HG03108 (cell line): ENCODE measurements at regions not wholly inside any gene's neighbourhood (a gene's known extent, or its start where the extent isn't known, plus 50 kb on each side); places are given as distances from the start of the nearest gene placed in this dataset.
"Not testable (repeated sequence)": the region's sequence is repeated elsewhere in the genome, so short reads cannot be mapped to it uniquely, and the experiment has no call there.

Experiments
- ATAC-seq: cut with Tn5 transposase; IDR thresholded peaks from one replicate; pipeline ENCODE4 v1.9.1; 2021; ENCODE audit warnings: moderate library complexity; ENCODE audit not compliant: unreplicated experiment

DNA sequence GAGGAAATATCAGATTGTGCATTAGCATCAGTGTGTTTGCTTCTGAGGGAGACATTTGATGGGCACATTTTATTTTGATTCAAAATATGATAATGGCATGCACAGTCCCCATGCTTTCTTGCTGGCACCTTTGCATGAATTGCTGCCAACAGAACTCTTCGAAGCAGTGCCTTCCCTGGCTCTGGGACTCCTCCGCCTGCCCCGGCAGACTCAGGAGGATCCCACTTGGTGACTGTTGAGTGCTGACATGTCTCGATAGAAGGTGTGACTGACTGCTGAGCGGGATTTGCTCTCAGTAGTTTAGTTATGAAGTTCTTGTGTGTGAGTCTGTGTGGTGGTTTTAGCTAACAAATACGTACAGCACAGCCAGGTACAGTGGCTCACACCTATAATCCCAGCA is 239.7 kb downstream of the FGF9 start:
- ATAC-seq = no peak

DNA sequence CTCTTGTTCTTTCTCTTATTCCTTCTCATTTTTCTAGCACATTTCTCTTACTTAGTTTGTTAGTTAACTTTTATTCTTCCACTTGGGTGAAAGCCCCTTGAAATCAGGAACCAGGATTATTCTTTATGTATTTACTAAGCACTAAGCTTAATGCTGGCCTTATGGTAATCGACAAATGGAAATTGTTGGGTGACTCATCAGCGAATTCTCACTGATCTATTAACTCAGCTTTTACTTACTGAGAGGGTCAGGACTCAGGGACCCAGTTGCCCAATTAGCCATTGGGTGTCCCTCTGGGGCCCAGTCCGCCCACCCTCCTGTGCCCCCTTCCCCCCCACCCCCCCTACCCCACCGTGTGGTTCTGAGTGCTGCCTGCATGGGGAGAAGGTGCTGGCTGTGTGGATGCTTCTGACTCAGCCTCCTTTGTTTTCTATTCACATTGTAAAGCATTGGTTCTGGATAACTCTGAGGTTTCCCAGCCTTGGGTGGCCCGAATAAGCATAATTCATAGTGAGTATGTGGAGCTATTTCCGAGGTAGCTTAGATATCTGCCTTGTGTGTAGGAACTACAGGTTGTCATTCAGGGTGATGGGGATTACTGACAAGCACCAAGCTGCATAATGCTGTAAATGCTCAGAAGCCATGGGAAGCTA is 240.9 kb downstream of the FGF9 start:
- no peak for ATAC-seq

DNA sequence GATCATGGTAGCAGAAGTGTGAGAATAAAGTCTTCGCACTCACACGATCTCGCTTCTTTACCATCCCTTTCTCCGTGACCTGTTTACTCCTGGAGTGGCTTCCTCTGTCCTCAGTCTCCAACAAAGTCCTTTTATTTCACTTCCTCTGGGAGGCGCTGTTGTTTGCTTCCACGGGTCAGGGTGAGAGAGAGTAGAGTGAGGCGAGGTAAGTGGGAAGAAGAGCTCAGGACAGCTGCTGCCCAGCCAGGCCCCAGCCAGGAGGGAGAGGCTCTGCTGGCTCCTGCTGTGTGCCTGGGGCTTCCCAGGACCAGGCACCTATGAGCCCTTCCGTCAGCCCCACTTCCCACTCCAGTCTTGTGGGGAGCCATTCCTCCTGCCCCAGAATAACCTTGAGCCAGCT is 242.1 kb downstream of the FGF9 start:
- ATAC-seq = peak; percentile 47

DNA sequence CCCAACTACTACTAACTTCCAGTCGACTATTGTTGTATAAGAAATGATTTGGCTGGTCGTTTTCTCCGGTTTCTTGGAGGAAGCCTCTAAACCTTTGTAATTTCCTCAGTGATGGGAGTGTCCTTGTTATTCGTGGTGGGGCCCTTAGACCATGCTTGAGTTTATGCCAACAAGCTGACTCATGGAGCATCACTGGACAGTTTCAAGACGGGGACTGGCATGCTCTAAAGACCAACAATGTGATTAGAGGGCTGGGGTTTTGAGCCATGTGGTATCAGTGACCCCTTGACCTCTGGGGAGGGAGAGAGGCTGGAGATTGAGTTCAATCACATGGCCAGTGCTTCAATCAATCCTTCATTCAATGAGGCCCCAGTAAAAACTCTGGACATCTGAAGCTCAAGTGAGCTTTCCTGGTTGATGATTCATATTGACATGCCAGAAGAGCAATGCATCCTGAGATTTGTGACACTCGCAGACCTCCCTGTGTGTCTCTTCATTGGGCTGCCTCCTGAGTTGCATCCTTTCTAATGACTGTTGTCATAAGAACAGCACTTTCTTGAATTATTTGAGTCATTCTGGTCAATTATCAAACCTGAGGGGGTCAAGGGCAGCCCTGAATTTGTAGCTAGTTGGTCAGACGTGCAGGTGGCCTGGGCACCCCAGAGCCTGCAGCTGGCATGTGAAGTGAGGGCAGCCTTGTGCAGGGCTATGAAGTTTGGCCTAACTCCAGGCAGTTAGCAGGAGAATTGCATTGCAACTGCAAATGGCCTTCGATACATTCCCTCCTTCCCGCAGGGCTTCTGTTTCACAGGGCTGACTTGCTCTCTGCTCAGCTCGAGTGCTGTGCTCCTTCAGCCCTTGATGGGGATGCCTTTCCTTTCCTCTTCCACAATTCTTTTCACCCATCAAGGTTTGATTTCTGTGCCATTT is 246.5 kb downstream of the FGF9 start:
- ATAC-seq = no peak

DNA sequence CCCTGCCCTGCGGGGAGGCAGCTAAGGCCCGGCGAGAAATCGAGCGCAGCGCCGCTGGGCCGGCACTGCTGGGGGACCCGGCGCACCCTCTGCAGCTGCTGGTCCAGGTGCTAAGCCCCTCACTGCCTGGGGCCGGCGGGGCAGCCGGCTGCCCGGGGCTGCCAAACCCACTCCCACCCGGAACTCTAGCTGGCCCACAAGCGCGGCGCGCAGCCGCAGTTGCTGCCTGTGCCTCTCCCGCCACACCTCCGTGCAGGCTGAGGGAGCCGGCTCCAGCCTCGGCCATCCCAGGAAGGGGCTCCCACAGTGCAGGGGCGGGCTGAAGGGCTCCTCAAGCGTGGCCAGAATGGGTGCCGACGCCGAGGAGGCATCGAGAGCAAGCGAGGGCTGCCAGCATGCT is 249.9 kb downstream of the FGF9 start:
- not testable (repeated sequence) for ATAC-seq

DNA sequence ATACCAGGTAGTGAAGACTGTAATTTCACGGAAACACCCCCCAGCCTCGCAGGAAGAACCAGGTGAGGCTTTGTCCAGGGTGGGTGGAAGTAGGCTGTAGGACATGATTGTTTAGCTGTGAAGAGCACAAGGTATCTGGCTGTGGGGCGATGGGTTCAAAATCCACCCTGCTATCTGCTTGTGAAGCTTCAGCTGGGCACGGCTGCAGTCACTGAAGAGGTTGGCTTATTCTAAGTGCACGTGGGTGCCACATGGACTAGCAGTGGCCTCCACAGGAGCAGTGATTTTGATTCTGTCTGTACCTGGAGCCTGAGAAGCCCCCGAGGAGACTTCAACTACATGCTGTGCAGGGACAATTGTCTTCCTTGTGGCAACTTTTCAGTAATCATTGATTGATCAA is 254.1 kb downstream of the FGF9 start:
- ATAC-seq = no peak

DNA sequence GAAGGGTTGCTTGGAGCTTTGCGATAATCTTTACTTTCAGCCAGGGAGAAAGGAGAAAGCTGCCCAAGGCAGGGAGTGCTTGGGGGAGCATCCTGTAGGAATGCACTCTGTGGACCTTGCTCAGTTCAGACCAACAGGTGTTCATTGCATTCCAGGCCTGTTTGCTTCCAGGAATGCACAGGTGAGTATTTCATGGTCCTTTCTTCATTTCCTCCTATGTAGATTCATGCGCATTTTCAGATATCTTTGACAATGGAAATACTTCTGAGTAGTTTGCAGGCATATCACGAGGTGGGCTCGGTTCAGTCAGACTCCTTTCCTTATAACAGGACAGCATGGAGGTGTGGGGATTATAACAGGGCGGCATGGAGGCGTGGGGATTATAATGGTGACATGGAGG is 254.8 kb downstream of the FGF9 start:
- no peak for ATAC-seq

DNA sequence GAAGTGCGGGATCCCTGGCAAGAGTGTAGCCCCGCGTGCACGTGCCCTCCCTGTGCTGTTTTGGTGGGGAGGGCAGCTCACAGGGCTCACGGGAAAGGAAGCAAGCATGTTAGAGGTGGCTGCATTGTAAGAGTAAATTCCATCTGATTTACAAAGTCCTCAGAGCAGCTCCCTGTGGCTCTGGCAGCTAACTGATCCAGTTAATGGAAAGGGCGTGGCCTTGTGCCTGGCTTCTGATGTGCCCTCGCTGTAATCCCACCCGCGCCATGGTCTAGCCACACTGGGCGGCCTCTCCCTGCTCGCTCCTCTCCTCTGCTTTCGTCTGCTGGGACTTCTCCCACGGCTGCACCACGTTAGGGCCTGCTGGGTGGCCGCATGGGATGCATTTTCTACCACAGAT is 258.5 kb downstream of the FGF9 start:
- ATAC-seq = no peak

DNA sequence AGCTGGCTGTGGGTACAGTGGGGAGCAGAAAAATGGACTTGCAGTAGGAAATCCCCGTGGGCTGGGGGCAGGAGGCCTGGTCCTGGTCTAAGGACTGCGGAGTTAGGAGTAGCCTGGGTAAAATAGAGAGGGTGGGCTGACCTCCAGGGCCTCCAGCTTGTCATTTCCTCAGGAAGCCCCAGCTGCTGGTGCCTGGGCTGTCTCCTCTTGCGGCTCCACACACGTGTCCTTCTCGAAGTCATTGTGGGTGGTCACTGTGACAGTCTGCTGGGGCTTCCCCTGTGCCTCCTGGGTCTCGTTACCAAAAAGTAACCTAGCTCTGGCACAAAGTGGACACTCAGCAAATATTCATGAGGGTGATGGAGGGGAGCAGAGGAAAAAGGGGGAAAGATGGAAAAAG is 259.7 kb downstream of the FGF9 start:
- ATAC-seq = no peak

DNA sequence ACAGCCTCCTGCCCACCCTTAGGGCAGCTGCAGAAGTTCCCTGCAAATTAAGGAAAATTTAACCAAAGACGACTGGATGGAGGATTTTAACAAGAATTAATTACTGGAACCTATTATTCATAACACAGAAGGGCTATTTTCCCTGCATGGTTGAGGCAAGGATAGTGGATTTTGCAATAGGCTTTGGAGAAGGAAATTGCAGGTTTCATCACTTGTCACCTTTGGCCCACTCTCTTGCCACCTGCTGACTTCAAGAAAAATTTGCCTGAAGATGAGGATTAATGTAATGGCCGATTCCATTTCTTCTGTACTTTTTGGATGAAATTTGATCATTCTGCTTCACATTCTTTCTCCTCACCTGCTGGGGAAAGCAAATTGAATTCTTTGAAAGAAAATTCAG is 261.7 kb downstream of the FGF9 start:
- no peak for ATAC-seq

DNA sequence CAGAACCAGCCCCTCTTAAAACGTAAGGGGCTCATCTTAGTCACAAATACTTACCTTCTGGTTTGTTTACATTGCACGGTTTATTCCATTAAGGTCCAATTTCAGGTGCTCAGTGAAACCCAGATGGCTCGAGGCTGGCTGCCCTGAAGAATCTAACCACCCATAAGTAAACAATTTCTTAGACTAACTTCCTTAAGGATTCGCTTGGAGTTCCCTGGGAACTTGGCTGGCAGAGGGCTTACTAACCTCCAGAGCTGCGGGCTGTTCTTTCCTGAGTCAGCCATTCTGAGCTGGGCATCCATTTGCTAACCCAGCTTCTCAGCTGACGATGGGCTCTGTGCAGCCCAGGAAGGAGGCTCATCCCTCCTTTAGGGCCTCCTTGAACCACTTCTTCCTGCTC is 262.1 kb downstream of the FGF9 start:
- no peak for ATAC-seq

DNA sequence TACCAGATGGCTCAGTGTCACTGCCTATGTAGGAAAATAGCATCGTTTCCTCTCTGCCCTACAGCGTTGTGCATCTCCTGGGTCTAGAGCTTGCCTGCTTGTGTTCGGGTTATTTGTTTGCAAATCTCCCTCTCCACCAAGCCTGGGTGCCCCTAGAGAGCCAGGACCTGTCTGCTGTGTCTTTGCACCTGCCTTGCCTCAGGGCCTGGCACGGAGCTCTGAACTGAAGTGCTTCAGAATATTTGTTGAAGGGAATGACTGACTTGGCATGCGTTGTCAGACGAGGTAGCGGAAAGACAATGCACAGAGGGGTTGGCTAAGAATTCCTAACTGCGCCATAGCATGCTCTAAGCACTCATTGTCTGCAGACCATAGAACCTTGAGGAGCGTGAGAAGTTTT is 263.4 kb downstream of the FGF9 start:
- ATAC-seq = no peak

DNA sequence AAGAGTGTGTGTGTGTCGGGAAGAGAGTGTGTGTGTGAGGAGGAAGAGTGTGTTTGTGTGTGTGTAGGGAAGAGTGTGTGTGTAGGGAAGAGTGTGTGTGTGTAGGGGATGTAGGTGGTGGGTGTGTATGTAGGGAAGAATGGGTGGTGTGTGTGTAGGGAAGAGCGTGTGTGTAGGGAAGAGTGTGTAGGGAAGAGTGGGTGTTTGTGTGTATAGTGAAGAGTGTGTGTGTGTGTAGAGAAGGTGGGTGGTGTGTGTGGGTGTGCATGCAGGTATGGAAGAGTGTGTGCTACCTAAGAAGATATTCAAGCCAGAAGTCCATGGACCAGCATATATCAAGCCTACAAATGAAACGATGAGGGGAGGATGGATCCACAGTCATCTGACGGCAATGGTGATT is 265.8 kb downstream of the FGF9 start:
- ATAC-seq = no peak

DNA sequence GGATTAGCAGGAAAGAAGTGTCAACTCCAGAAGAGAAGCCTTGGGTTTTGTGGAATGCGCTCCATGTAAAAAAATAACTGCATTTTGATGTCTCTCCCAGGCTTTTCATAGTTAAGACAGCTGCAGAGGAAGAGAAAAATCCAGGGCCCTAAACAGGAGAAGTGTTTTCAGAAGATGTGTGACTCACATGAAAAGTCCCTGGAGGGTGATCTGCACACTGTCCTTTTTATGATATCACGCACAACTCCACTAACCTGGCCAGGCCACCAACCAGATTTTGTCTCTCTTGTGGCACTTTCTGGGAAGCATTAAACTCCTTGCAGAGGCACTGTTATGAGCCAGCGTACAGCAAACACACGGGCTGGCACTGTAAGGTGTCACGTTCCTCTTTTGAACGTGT is 267.3 kb downstream of the FGF9 start:
- no peak for ATAC-seq

DNA sequence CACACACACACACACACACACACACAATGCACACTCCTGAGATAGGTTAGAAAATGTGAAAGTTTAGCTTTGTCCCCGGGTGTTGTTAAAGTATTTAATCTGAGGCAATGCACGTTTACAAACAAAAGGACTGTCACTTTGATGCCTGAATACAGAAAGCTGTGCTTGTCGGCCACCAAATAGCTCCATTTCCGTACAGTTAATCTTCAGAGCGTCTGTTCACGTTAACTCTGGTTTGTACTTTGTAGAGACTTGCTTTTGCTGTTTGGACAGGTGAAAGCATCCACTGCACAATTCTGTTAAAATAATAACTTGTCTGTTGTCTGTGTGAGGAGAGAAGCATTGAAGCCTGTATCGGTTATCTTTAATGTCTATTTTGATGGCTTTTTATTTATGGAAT is 267.8 kb downstream of the FGF9 start:
- no peak for ATAC-seq

DNA sequence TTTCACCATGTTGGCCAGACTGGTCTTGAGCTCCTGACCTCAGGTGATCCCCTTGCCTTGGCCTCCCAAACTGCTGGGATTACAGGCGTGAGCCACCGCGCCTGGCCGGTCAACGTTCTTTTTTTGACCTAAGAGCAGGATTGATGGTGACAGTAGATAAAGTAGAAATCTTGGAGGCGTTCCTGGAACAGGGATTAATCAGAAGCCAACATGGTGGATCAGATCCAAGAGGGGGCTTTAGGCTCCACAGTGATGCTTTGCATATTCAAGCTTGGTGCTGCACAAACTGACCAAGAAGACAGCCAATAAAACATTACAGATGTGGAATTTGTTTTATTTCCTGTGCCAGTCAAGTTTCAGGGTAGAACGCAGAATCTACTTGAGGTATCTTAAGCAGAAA is 271.2 kb downstream of the FGF9 start:
- no peak for ATAC-seq

DNA sequence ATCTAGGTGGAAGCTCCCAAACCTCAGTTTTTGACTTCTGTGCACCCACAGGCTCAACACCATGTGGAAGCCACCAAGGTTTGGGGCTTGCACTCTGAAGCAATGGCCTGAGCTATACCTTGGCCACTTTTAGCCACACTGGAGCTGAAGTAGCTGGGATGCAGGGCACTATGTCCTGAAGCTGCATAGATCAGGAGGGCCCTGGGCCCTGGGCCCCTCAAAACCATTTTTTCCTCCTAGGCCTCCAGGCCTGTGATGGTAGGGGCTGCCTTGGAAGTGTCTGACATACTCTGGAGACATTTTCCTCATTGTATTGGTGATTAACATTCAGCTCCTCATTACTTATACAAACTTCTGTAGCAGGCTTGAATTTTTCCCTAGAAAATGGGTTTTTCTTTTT is 273.7 kb downstream of the FGF9 start:
- ATAC-seq = no peak

DNA sequence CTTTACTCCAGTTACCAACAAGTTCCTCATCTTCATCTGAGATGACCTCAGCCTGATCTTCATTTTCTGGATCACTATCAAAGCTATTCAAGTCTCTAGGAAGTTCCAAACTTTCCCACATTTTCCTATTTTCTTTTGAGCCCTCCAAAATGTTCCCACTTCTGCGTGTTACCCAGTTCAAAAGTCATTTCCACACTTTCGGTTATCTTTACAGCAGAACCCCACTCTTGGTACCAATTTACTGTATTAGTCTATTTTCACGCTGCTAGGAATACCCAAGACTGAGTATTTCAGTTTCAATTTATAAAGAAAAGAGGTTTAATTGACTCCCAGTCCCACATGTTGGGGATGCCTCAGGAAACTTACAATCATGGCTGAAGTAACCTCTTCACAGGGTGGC is 274.3 kb downstream of the FGF9 start:
- ATAC-seq = no peak

DNA sequence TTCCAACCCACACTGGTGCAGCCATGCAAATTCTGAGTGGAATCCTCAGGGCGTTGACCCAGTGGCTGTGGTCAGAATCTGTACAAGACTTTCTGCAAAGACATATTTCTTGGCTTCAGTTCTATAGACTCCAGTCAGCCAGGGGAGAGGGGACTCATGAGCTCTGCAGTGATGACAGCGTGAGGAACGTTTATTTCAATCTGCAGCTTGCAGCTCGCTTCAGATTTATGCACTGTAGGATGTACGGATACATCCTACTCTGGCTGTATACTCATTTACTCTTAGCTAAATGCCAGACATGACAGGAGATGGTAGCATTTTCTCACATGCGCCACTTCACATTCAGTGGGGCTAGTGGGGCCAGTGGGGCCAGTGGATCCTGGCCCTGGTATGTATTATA is 276.1 kb downstream of the FGF9 start:
- ATAC-seq = no peak

DNA sequence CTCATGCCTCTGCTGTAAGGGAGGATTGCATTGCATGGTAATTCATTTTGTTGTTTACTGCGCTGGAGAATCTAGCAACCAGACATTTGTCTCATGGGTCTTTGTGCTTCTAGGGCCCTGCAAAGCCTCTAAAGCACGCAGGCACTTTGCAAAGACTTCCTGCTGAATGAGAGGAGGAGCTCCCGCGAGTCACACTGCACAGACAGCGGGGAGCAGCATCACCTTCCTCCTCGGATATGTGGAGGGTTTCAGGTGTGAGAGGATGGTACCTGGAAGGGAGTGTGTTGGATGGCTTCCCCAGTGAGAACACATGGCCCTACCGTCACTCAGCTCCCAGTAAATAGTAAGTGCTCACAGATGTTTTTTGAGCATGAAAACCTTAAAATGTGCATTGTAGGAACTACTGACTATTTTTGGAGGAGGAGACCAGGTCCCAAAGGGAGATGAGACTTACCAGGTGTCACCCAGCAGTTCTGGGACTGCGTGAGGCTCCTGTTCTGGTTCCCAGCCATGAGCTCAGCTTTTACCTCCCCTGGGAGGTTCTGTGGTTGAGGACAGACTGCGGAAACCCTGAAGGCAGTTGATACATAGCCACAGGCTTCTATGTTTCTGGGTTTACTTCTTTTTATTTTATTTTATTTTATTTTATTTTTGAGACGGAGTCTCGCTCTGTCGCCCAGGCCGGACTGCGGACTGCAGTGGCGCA is 278.0 kb downstream of the FGF9 start:
- ATAC-seq = peak; percentile 72

DNA sequence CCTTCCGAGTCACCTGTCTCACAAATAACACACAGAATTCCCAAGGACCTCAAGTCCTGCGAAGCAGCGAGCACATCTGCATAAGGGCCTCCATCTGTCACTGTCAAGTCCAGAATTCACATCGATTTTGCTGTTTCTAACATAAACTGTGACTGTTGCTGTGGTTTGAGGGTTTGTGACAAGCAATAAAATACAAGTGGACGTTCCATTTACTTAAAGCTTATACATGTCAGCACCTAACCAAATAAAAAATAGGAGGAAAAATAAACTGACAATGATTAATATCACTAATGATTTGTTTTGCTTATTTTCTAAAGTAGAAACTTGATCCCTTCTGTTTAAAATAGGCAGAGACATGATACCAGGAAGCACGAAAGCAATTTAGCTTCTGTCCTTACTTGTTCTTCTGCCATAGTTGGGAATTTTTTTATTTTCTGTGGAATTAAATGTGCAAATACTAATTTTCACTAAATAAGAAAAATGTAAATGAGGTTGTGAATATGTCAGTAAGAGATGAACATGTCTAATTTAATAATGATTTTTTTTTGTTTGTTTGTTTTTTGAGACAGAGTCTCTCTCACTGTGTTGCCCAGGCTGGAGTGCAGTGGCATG is 279.1 kb downstream of the FGF9 start:
- no peak for ATAC-seq

DNA sequence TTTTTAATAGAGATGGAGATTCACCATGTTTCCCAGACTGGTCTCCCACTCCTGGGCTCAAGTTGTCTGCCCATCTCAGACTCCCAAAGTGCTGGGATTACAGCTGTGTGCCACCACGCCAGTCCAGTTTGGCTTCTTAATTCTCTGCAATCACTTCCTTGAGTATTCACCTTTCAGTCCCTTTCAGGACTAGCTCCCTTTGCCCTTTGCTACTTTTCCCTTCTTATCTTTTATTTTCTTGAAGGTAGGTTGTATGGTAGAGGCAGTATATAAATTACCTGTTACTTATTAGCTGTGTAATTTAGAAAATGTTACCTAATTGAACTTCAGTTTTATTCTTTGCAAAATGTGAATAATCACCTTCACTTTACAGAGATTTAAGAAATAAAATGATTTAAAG is 285.8 kb downstream of the FGF9 start:
- ATAC-seq = no peak
